HepG2 (cell line): ENCODE measurements at regions not wholly inside any gene's neighbourhood (a gene's known extent, or its start where the extent isn't known, plus 50 kb on each side); places are given as distances from the start of the nearest gene placed in this dataset.

ENCODE experiments used
- ATAC-seq: fragments of 200-7000 bp; cut with Tn5 transposase; 3 replicates; pipeline ENCODE4 v1.9.1; 2020; ENCODE audit warnings: mild to moderate bottlenecking, moderate library complexity
- BruUV-seq: library from RNA; stranded (reverse); fragments of 400-500 nt; replicated peaks from 2 replicates; lab custom pipeline; 2021; lab: Mats Ljungman, UMichigan
- CTCF ChIA-PET: fragments of 300-600 bp; formaldehyde crosslinking; extraction: SDS; loops from one replicate; lab custom pipeline; 2021; ENCODE audit warnings: low total read pairs, inconsistent platforms, low intra/inter-chr PET ratio; lab: Yijun Ruan, JAX
- POLR2A ChIA-PET: fragments of 350-600 bp; sonication (Branson Sonifier 250); formaldehyde crosslinking; loops from one replicate; lab custom pipeline; 2020; ENCODE audit warnings: antibody characterized with exemption, inconsistent platforms; lab: Yijun Ruan, JAX
- DNase-seq: peaks from one replicate; pipeline ENCODE4 v3.0.0-alpha.2; 2015; ENCODE audit warnings: low spot score
- FAIRE-seq: peaks from 3 replicates; lab custom pipeline; 2011; peaks lifted over from hg19 to GRCh38; lab: Jason Lieb, UNC
- H2AFZ ChIP-seq: one replicate; pipeline ENCODE4 v1.6.1; 2011; ENCODE audit warnings: low read length, inconsistent platforms
- H3K27ac ChIP-seq: fragments of 300-600 bp; 3 replicates; pipeline ENCODE4 v1.8.0; 2011; ENCODE audit warnings: mixed run types, mild to moderate bottlenecking, mixed read lengths, low read length, inconsistent platforms; ENCODE audit not compliant: insufficient read depth; ENCODE audit errors: extremely low read length
- H3K27me3 ChIP-seq, 2 experiments: fragments of 200-600 bp in 1 of 2; 2 replicates in 1 of 2; 3 replicates in 1 of 2; pipeline versions ENCODE4 v1.6.0 to v1.8.0; 2011; ENCODE audit warnings: low read length in 2 of 2, mild to moderate bottlenecking in 2 of 2, moderate library complexity in 2 of 2, inconsistent platforms in 1 of 2; ENCODE audit not compliant: insufficient read depth in 2 of 2, control insufficient read depth in 1 of 2
- H3K36me3 ChIP-seq, 2 experiments: fragments of 200-600 bp in 1 of 2; replicated peaks in 1 of 2; 2 replicates in 1 of 2; 3 replicates in 1 of 2; pipeline versions ENCODE4 v1.5.1 to v1.8.0; 2011; ENCODE audit warnings: low read length in 2 of 2, inconsistent platforms in 1 of 2; ENCODE audit not compliant: insufficient read depth in 2 of 2, control insufficient read depth in 1 of 2
- H3K4me1 ChIP-seq: 2 replicates; pipeline ENCODE4 v1.5.1; 2012; ENCODE audit warnings: low read length, inconsistent platforms; ENCODE audit not compliant: insufficient read depth
- H3K4me2 ChIP-seq: 2 replicates; pipeline ENCODE4 v1.6.0; 2011; ENCODE audit warnings: low read depth, low read length, inconsistent platforms
- H3K4me3 ChIP-seq, 3 experiments: fragments of 200-600 bp in 1 of 3; sonication (generic), shearing (Covaris generic) in 1 of 3; replicated peaks in 1 of 3; 2 replicates each; pipeline ENCODE4 v1.5.1; 2011 to 2016; ENCODE audit warnings: low read length in 3 of 3, inconsistent platforms in 2 of 3, low read depth in 2 of 3, mild to moderate bottlenecking in 2 of 3, control low read depth in 1 of 3, mixed read lengths in 1 of 3; ENCODE audit not compliant: insufficient read depth in 1 of 3
- H3K79me2 ChIP-seq: one replicate; pipeline ENCODE4 v1.6.1; 2011; ENCODE audit warnings: low read length, inconsistent platforms; ENCODE audit not compliant: insufficient read depth
- H3K9ac ChIP-seq: 2 replicates; pipeline ENCODE4 v1.6.0; 2011; ENCODE audit warnings: mild to moderate bottlenecking, low read depth, low read length, inconsistent platforms; ENCODE audit not compliant: insufficient read depth
- H3K9me3 ChIP-seq: 2 replicates; pipeline ENCODE4 v1.5.1; 2012; ENCODE audit warnings: mild to moderate bottlenecking, low read length
- H4K20me1 ChIP-seq: 2 replicates; pipeline ENCODE4 v1.6.0; 2011; ENCODE audit warnings: inconsistent platforms, mild to moderate bottlenecking, low read length, moderate library complexity; ENCODE audit not compliant: insufficient read depth
- HES4 ChIP-seq: sonication (generic); formaldehyde crosslinking; IDR thresholded peaks from 2 replicates; pipeline ENCODE4 v1.9.0; 2021; ENCODE audit warnings: mild to moderate bottlenecking, missing genetic modification reagents, borderline replicate concordance
- MAZ ChIP-seq, 2 experiments: sonication (generic) in 1 of 2; formaldehyde crosslinking in 1 of 2; IDR thresholded peaks; 2 replicates each; pipeline versions ENCODE4 v1.5.0 to v1.6.1; 2012 to 2020; ENCODE audit warnings: low read depth in 2 of 2, mild to moderate bottlenecking in 2 of 2, borderline replicate concordance in 1 of 2, improper control_type of control experiment in 1 of 2, low read length in 1 of 2, missing genetic modification reagents in 1 of 2, moderate library complexity in 1 of 2
- SNAPC2 ChIP-seq: sonication (generic); formaldehyde crosslinking; IDR thresholded peaks from 2 replicates; pipeline ENCODE4 v1.8.1; 2022; ENCODE audit warnings: mild to moderate bottlenecking, missing genetic modification reagents
- ZBTB40 ChIP-seq, 2 experiments: fragments of 450-650 bp in 1 of 2; sonication (generic) in 1 of 2; formaldehyde crosslinking in 1 of 2; IDR thresholded peaks; 2 replicates each; pipeline versions ENCODE4 v1.6.1 to v1.8.0; 2016 to 2022; ENCODE audit warnings: antibody characterized with exemption in 1 of 2, mild to moderate bottlenecking in 1 of 2, missing genetic modification reagents in 1 of 2
- ZNF333 ChIP-seq: sonication (generic); formaldehyde crosslinking; IDR thresholded peaks from 2 replicates; pipeline ENCODE4 v1.4.0; 2020; ENCODE audit warnings: mild to moderate bottlenecking, missing genetic modification reagents, borderline replicate concordance
- ZNF879 ChIP-seq: sonication (generic); formaldehyde crosslinking; IDR thresholded peaks from 2 replicates; pipeline ENCODE4 v1.8.1; 2023; ENCODE audit warnings: missing genetic modification reagents
- WGBS: methylation state at CpG from one replicate; pipeline ENCODE4 v1.1.6; 2017; ENCODE audit warnings: low lambda C conversion rate; 5-methylcytosine and 5-hydroxymethylcytosine counted together
- in situ Hi-C: cut with HindIII; loops from 2 replicates; pipeline ENCODE4 v1.10.0; 2017; ENCODE audit warnings: low pct_unique_long_range_greater_than_20kb; ENCODE audit not compliant: extremely low pct_ligation_motif_present
- intact Hi-C: fragments of 100-400 bp; cut with micrococcal nuclease; formaldehyde crosslinking; loops from one replicate; pipeline ENCODE4 v1.10.0; 2022; ENCODE audit not compliant: unreplicated experiment

GRCh38 chr2:111689941-111690340 is 194.1 kb downstream of the ANAPC1 start:
- H3K4me2 ChIP-seq: no peak overlapping the region
- DNase-seq (no peak), FAIRE-seq (no peak), ATAC-seq (no peak)
- no peaks in the 10 kb centered on the region for H4K20me1 ChIP-seq
- no peak overlapping the region for H2AFZ ChIP-seq
- in situ Hi-C loops (loop anchor here (25.0 kb wide), 1 partner anchor 878 kb away; no protein-coding TSS in a partner anchor), intact Hi-C loops (loop anchor here (10.0 kb wide), 1 partner anchor 575 kb away; no protein-coding TSS in a partner anchor)
- no peak overlapping the region for H3K9ac ChIP-seq
- ChIA-PET CTCF (no interaction called here), POLR2A (no interaction called here)
- BruUV-seq: no TSS peak
- H3K79me2 ChIP-seq: no peaks in the 10 kb centered on the region
- H3K27ac ChIP-seq: no peak overlapping the region
- H3K4me1 ChIP-seq: no peaks in the 10 kb centered on the region; the same call in 1 of the 2 replicates
- H3K9me3 ChIP-seq: no peaks in the 10 kb centered on the region
- 54% methylated on average over 5 of the region's 5 CpGs for WGBS
- H3K36me3 ChIP-seq: no peaks in the 10 kb centered on the region
- H3K4me3 ChIP-seq: no peak overlapping the region
- H3K27me3 ChIP-seq: peaks cover 0 to 21% of the 10 kb centered on the region in 2 experiments; a peak in 3 of 5 replicates
- TF ChIP-seq MAZ (IDR thresholded peaks at IDR 0.05; ENCODE audit: borderline replicate concordance, low read depth, low read length) (no peak), MAZ (CRISPR knock-in tag; IDR thresholded peaks at IDR 0.05; ENCODE audit: low read depth) (no peak), ZNF333 (no peak), SNAPC2 (CRISPR knock-in tag) (no peak), ZNF879 (CRISPR knock-in tag) (no peak), ZBTB40 (IDR thresholded peaks at IDR 0.05) (no peak), ZBTB40 (CRISPR knock-in tag; IDR thresholded peaks at IDR 0.05) (no peak), HES4 (CRISPR knock-in tag) (no peak)
